Ishikawa (cell line): ENCODE measurements at regions not wholly inside any gene's neighbourhood (a gene's known extent, or its start where the extent isn't known, plus 50 kb on each side); places are given as distances from the start of the nearest gene placed in this dataset.

Experiments
- CREB1 ChIP-seq: IDR thresholded peaks from 2 replicates; pipeline ENCODE4 v1.6.1; 2012; ENCODE audit warnings: low read depth
- EGR1 ChIP-seq: IDR thresholded peaks from 2 replicates; pipeline ENCODE4 v1.6.1; 2012
- EP300 ChIP-seq: IDR thresholded peaks from 2 replicates; pipeline ENCODE4 v1.6.1; 2012; ENCODE audit warnings: borderline replicate concordance
- FOXM1 ChIP-seq: IDR thresholded peaks from 2 replicates; pipeline ENCODE4 v1.6.1; 2012; ENCODE audit warnings: low read depth, borderline replicate concordance
- RAD21 ChIP-seq: IDR thresholded peaks from 2 replicates; pipeline ENCODE4 v1.6.1; 2012; ENCODE audit warnings: low read depth
- REST ChIP-seq: IDR thresholded peaks from 2 replicates; pipeline ENCODE4 v1.6.1; 2012; ENCODE audit warnings: low read depth, mild to moderate bottlenecking
- TAF1 ChIP-seq: IDR thresholded peaks from 2 replicates; pipeline ENCODE4 v1.6.1; 2012; ENCODE audit warnings: low read depth, mild to moderate bottlenecking
- USF1 ChIP-seq: IDR thresholded peaks from 2 replicates; pipeline ENCODE4 v1.6.1; 2012
- YY1 ChIP-seq: IDR thresholded peaks from 2 replicates; pipeline ENCODE4 v1.6.1; 2012; ENCODE audit warnings: low read depth
- ZBTB7A ChIP-seq: IDR thresholded peaks from 2 replicates; pipeline ENCODE4 v1.6.1; 2012; ENCODE audit warnings: low read depth
- TF ChIP-seq, protein P1 (sequence below): IDR thresholded peaks from 2 replicates; pipeline ENCODE4 v1.6.1; 2012

DNA sequence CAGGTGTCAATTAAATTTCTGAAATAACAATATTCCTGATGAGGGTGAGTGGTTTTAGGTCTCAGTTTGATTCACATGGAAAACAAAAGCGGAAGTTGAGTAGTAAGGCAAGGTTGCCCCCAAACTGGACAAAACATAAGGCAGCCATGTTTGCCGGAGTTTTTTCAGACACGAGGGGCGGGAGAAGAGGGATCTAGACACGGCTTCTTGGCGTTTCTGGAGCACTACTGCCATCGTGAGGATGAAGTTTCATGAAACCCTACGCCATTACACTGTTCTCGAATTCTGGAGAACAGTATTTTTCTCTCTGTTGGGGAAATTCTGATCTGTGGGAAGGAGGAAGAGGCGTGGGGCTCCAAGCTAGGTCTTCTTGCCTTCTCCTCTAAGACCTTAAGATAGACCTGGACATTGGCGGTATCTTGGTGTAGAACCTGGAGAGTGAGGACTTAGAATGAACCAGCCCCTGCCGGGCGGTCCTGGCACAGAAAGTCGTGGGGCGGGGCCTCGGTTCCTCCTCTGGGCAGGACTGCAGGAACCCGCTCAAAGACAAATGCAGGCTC, 160.3 kb downstream of the OR13H1 start:
- no peak for TF ChIP-seq EGR1
- TF ChIP-seq REST = no peak
- TF ChIP-seq RAD21 = no peak
- no peak for TF ChIP-seq USF1
- TF ChIP-seq, protein P1, sequence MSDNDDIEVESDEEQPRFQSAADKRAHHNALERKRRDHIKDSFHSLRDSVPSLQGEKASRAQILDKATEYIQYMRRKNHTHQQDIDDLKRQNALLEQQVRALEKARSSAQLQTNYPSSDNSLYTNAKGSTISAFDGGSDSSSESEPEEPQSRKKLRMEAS = no peak
- no peak for TF ChIP-seq EP300
- no peak for TF ChIP-seq CREB1
- TF ChIP-seq FOXM1 = no peak
- TF ChIP-seq TAF1 = no peak
- no peak for TF ChIP-seq ZBTB7A
- TF ChIP-seq YY1 = no peak
